ENCODE measurements at regions not wholly inside any gene's neighbourhood (a gene's known extent, or its start where the extent isn't known, plus 50 kb on each side); places are given as distances from the start of the nearest gene placed in this dataset.

GRCh38 chr11:104254347-104254746 is 90.4 kb upstream of the PDGFD start:
- DNase-seq (ENCODE audit: extremely low spot score), result no peak
- Histone ChIP-seq H3K4me1 (no peaks in the 10 kb centered on the region), H3K36me3 (no peaks in the 10 kb centered on the region), H3K9me3 (no peaks in the 10 kb centered on the region), H3K4me3 (no peak overlapping the region), H3K27me3 (no peaks in the 10 kb centered on the region), H3K27ac (replicated peaks in 1 of 4) (no peak overlapping the region)
- 48% methylated on average over 8 of the region's 8 CpGs for WGBS
- TF ChIP-seq POLR2A (IDR thresholded peaks at IDR 0.05; ENCODE audit: low read depth) (no peak), CTCF (IDR thresholded peaks at IDR 0.05) (peak in 1 of 3 experiments; percentile 20)
- intact Hi-C loops (cut with DNase I), result no loop called here

- no peaks in the 10 kb centered on the region for H3K36me3 ChIP-seq
- intact Hi-C loops (cut with DNase I), result no loop called here
- no peak for TF ChIP-seq POLR2AphosphoS5 (IDR thresholded peaks at IDR 0.05)
- no peak for TF ChIP-seq EP300 (IDR thresholded peaks at IDR 0.05)
- no peak for TF ChIP-seq CTCF (IDR thresholded peaks at IDR 0.05)
- TF ChIP-seq POLR2A (IDR thresholded peaks at IDR 0.05; ENCODE audit: low read depth), result no peak
- WGBS, result 73% methylated on average over 3 of the region's 3 CpGs
- no peaks in the 10 kb centered on the region for H3K4me1 ChIP-seq
- DNase-seq (ENCODE audit: extremely low spot score), result no peak
- no peaks in the 10 kb centered on the region for H3K9me3 ChIP-seq
- H3K27ac ChIP-seq (replicated peaks in 1 of 4), result no peak overlapping the region
- no peak overlapping the region for H3K4me3 ChIP-seq
- H3K27me3 ChIP-seq, result no peaks in the 10 kb centered on the region
These were observed 82.6 kb upstream of the PDGFD start for GRCh38 chr11:104246590-104246989.

GRCh38 chr11:104238916-104239315 is 75.0 kb upstream of the PDGFD start:
- no peak overlapping the region for H3K4me3 ChIP-seq
- intact Hi-C loops (cut with DNase I), result no loop called here
- no peaks in the 10 kb centered on the region for H3K36me3 ChIP-seq
- no peaks in the 10 kb centered on the region for H3K4me1 ChIP-seq
- DNase-seq (ENCODE audit: extremely low spot score), result no peak
- H3K27ac ChIP-seq (replicated peaks in 1 of 4), result no peak overlapping the region
- no peaks in the 10 kb centered on the region for H3K27me3 ChIP-seq
- no peak for TF ChIP-seq EP300 (IDR thresholded peaks at IDR 0.05)
- TF ChIP-seq POLR2A (IDR thresholded peaks at IDR 0.05; ENCODE audit: low read depth), result no peak
- no peak for TF ChIP-seq POLR2AphosphoS5 (IDR thresholded peaks at IDR 0.05)
- TF ChIP-seq CTCF (IDR thresholded peaks at IDR 0.05), result no peak
- H3K9me3 ChIP-seq, result no peaks in the 10 kb centered on the region
- WGBS, result 96% methylated on average over 3 of the region's 3 CpGs

- no peak for DNase-seq (ENCODE audit: extremely low spot score)
These were observed 61.1 kb upstream of the PDGFD start for GRCh38 chr11:104225047-104225446.

More at GRCh38 chr11:104225047-104225446, 61.1 kb upstream of the PDGFD start:
- no peaks in the 10 kb centered on the region for H3K9me3 ChIP-seq
- no peak overlapping the region for H3K4me3 ChIP-seq
- no peaks in the 10 kb centered on the region for H3K4me1 ChIP-seq
- H3K27me3 ChIP-seq, result no peaks in the 10 kb centered on the region
- intact Hi-C loops (cut with DNase I), result no loop called here
- H3K27ac ChIP-seq (replicated peaks in 1 of 4), result no peak overlapping the region
- H3K36me3 ChIP-seq, result no peaks in the 10 kb centered on the region
- TF ChIP-seq POLR2A (IDR thresholded peaks at IDR 0.05; ENCODE audit: low read depth), result no peak
- no peak for TF ChIP-seq POLR2AphosphoS5 (IDR thresholded peaks at IDR 0.05)
- no peak for TF ChIP-seq EP300 (IDR thresholded peaks at IDR 0.05)
- no peak for TF ChIP-seq CTCF (IDR thresholded peaks at IDR 0.05)
- 95% methylated on average over 2 of the region's 2 CpGs for WGBS

All from esophagus muscularis mucosa (tissue), 4 donors.